ENCODE measurements at regions not wholly inside any gene's neighbourhood (a gene's known extent, or its start where the extent isn't known, plus 50 kb on each side); places are given as distances from the start of the nearest gene placed in this dataset.

DNA sequence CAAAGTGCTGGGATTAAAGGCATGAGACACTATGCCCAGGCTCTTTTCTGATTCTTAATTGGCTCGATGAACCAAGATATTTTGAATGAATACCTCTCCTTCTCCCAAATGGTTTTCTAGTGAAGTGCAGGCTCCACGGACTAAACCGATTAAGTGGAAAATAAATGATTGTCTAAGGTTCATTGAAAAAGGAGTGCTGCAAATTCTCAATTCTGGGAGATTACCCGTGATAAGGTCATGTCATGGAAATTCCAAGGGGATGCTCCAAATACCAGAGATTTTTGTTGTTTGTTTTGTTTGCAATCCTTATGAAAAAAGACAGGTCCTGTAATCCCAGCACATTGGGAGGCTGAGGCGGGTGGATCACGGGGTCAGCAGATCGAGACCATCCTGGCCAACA lies 406.9 kb upstream of the TBL1XR1 start:
- TF ChIP-seq, protein P1, sequence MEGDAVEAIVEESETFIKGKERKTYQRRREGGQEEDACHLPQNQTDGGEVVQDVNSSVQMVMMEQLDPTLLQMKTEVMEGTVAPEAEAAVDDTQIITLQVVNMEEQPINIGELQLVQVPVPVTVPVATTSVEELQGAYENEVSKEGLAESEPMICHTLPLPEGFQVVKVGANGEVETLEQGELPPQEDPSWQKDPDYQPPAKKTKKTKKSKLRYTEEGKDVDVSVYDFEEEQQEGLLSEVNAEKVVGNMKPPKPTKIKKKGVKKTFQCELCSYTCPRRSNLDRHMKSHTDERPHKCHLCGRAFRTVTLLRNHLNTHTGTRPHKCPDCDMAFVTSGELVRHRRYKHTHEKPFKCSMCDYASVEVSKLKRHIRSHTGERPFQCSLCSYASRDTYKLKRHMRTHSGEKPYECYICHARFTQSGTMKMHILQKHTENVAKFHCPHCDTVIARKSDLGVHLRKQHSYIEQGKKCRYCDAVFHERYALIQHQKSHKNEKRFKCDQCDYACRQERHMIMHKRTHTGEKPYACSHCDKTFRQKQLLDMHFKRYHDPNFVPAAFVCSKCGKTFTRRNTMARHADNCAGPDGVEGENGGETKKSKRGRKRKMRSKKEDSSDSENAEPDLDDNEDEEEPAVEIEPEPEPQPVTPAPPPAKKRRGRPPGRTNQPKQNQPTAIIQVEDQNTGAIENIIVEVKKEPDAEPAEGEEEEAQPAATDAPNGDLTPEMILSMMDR (IDR thresholded peaks at IDR 0.05; ENCODE audit: poor library complexity, severe bottlenecking) = no peak
- no peak for TF ChIP-seq POLR2AphosphoS5 (IDR thresholded peaks at IDR 0.05)
- no peak for TF ChIP-seq RAD21 (conservative IDR thresholded peaks at IDR 0.05)
- TF ChIP-seq SMC3 (conservative IDR thresholded peaks at IDR 0.05; ENCODE audit: poor library complexity) = no peak

All from neural cell (in vitro differentiated cells).